GM19467 (cell line): ENCODE measurements at regions not wholly inside any gene's neighbourhood (a gene's known extent, or its start where the extent isn't known, plus 50 kb on each side); places are given as distances from the start of the nearest gene placed in this dataset.

Experiments
- ATAC-seq: cut with Tn5 transposase; IDR thresholded peaks from one replicate; pipeline ENCODE4 v1.9.1; 2021; ENCODE audit warnings: mild to moderate bottlenecking, moderate library complexity; ENCODE audit not compliant: unreplicated experiment

GRCh38 chr11:111194860-111195568, 50.5 kb upstream of the POU2AF2 start:
- ATAC-seq: no peak

GRCh38 chr11:111193924-111194490, 51.5 kb upstream of the POU2AF2 start:
- ATAC-seq: no peak

DNA sequence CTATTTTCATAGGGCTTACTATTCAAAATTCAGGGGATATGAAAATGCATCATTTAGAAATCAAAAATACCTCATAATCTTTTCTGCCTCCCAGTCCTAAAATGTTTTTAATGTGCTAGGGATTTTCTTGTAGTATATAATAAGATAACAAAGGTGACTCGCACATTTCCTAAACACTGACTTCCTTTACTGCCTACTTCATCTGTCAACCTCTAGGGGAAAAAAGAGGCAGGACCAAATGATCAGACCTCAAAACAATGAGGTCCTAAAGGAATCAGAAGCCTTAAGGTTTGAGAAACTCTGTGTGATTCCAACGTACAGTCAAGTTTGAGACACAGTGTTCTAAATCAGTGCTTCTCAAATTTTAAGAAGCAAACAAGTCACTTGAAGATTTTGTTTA, 56.1 kb upstream of the POU2AF2 start:
- ATAC-seq: no peak

DNA sequence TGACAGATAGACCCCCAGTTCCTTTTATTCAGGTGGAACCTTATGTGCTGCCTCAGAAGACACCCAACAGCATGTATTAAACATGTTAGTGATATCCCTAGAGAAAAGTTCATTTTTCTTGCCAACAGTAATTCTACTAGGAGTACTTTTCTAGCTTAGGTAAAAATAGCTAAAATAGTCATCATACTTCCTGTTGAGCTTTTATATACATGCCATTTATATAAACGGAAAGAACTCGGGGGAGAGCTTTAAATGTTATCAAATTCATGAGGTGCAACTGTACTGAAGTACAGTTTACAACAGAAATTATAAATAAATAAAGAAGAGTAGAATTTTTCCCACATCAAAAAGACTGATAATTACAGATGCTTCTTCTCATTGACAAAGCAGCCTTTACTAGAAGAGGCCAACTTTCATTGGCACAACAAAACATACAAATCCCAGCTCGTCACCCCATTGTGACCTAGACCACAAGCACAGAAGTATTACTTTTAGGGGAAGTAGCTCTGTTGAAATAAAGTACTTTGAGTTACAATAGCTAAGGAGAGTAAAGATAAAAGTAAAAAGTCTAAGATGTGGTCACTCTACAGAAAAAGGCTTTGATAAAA, 59.1 kb upstream of the POU2AF2 start:
- ATAC-seq: no peak

DNA sequence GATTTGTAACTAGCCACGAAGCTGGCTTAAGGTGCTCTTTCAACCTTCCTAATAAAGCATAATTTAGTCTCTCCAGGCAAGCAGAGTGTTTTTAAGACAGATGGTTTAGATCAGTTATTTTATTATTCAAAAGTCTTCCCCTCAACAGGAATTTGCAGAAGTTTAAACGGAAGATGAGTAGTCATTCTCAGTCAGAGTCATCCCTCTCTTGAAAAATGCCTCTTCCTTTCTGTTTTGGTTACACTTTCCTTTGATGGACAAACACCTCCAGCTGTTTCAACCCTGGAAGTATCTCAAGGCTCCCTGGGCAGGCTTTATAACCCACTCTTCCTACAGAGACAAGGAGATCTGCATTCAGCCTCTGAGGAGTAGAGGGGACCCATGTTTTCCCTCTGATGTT, 60.3 kb upstream of the POU2AF2 start:
- no peak for ATAC-seq

- no peak for ATAC-seq
Observed at GRCh38 chr11:111183706-111184105, 61.8 kb upstream of the POU2AF2 start.

DNA sequence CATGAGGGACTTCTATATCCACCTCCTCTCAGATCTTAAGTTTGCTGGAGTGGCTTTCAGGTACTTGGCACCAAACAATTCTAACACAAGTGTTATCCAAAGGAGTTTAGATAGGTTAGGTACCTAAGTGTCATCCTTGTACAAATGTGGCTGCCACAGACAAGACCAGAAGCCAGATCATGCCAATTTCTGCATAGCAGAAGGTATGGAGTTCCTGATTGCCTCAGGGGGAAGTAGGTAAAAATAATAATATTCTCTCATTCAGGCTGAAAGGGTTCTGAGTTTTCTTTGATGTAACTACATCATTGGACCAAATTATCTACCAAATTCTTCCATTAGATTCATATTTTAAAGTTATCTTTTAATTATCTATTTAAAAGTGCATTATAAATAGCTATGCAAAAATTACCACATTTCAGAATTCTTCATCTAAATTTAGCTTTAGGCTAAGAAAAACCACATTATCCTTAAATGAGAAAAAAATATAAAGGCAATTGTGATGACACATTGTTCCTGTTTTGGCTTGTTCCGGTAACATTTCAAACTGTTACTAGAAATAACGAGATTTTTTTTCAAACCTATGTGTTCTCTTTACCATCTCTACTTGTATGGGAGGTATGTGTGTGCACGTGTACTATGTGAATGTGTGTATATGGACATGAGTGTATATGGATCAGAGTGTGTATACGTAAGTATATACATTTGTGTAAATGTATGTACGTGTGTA, 66.2 kb upstream of the POU2AF2 start:
- ATAC-seq: no peak

DNA sequence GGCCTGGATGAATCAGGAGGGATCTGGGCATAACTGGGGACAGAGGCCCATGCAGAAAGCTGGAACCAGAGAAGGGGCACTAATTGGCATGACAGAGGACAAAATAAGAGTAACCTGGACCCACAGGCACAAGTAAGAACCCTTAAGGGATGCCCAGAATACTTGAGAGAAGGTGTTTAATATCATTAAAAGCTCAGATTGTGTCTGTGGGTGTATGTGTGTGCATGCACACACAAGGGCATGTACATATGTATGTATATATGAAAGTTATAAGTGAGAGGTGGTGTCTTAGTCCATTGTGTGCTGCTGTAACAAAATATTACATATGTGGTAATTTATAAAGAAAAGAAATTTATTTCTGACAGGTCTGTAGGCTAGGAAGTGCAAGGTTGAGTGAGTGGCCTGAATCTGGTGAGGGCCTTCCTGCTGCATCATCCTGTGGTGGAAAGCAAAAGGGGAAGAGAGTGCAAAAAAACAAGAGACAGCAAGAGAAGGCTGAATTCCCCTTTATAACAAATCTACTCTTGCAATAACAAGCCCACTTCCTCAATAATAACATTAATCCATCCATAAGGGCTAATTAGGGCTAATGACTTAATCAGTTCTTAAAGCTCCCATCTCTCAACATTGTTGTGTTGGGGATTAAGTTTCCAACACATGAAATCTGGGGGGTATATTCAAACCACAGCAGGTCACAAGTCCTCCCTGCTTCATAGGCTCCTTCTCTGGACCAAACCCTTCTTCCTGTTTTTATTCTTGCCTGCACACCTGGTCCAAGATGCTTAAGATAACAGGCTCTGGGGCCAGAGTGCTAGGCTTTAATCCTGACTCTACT, 68.3 kb upstream of the POU2AF2 start:
- ATAC-seq: peak; percentile 61

DNA sequence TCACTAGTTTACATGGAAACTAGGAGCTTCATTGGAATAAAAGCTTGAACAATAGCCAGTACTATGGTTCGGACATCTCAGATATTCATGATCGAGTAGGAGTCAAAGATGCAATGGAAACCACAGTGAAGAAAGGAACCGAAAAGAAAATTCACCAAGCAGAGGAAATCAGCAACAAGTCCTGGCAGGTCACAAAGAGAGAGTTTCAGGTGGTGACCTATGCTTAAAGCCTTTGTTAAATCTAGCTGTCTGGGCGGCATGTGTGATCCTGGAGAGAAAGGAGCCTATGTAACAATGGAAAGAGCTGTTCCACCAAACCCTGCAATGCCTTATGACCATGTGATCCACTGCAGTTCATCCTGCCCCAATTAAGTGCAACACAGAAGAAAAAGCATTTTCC, 68.9 kb upstream of the POU2AF2 start:
- peak; percentile 54 for ATAC-seq

GRCh38 chr11:111173221-111173620, 72.3 kb upstream of the POU2AF2 start:
- no peak for ATAC-seq

- no peak for ATAC-seq
Observed at GRCh38 chr11:111172321-111172862, 73.1 kb upstream of the POU2AF2 start.

- ATAC-seq: no peak
Observed at GRCh38 chr11:111170761-111171379, 74.7 kb upstream of the POU2AF2 start.

DNA sequence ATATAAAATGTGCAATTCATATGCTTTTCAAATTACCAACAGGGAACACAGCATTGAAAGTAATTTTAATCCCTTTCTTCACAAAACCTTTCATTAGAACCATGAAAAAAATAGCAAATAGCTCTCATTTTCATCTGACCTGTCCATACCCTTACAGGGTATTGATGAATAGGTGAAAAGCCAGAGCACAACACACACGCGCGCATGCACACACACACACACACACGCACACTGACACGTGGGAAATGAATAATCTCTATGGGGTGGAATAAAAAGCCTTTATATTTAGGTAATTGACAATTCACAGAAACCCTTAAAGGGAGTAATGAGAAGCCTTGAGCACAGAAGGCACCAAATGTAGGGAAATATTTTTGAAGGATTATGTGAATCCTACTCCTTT, 76.2 kb upstream of the POU2AF2 start:
- no peak for ATAC-seq

- no peak for ATAC-seq
Observed at GRCh38 chr11:111168871-111169270, 76.7 kb upstream of the POU2AF2 start.

- no peak for ATAC-seq
Observed at GRCh38 chr11:111167666-111168065, 77.9 kb upstream of the POU2AF2 start.

DNA sequence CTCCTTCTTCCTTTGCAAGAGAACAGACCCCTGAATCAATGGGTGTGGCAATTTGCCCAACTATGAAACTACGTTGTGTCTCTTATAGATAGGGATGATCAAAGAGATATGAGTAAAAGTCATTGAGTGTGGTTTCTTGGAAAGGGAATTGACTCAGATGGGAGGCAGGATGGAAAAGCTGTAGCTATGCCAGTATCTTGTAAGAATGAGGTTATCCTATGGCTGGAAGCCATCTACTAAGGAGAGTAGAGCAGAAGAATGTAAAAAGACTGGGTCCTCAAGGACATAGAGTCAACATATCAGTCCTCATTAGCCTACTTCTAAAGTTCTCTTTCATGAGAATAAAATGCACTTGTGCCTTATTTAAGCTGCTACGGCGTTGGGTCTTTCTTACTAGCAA, 78.9 kb upstream of the POU2AF2 start:
- ATAC-seq: no peak

DNA sequence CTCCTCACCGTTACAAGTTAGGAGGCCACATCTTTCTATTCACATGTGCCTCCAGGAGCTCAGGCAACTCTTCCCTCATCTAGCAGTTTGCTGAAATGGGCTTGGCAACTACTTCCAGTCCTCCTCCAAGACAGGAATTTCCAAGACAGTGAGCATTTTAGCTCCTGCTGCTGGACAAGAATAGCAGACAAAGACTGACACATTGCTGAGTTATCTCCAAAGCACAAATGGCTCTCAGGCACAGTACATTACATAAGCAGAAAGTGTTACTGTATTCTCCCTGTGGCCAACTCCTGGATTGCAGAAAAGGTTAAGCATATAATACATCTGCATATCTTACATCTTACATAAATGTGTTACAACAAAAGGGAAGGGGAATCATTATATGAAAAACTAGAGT, 83.2 kb upstream of the POU2AF2 start:
- no peak for ATAC-seq

DNA sequence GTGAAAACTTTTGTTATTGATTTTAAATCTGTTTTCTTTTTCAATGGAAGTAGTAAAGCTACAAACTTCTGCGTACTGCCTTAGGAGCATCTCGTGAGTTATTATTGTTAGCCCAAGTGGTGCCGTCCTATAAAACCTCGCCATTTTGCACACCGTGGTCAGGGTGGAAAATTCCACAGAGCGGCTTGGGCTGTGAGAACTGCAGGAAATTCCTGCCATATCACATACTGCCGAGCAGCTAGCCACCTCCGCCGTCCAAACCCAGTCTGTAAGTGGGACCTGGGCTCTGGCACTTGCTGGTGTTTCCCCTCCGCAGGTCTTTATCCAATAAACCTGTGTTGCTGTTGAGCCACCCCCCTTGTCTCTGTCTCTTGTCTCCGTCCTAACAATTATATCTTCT, 88.0 kb upstream of the POU2AF2 start:
- no peak for ATAC-seq

DNA sequence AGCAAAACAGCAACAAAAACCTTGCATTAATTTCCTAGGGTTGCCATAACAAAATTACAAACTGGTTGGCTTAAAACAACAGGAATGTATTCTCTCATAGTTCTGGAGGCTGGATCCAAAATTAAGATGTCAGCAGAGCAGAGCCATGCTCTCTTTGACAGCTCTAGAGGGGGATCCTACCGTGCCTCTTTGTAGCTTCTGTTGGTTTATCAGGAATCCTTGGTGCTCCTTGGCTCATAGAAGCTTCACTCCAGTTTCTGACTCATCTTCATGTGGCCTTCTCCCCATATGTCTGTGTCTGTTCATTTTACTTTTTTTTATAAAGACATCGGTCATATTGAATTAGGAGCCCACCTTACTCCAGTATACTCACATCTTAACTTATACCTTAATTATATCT, 90.5 kb upstream of the POU2AF2 start:
- ATAC-seq: no peak

- no peak for ATAC-seq
Observed at GRCh38 chr11:111153194-111153593, 92.3 kb upstream of the POU2AF2 start.
